NCI-H460 (cell line): ENCODE measurements at regions not wholly inside any gene's neighbourhood (a gene's known extent, or its start where the extent isn't known, plus 50 kb on each side); places are given as distances from the start of the nearest gene placed in this dataset.

Experiments used
- DNase-seq: peaks from one replicate; pipeline ENCODE4 v3.0.0-alpha.2; 2016; ENCODE audit warnings: low read depth; ENCODE audit errors: extremely low read depth

DNA sequence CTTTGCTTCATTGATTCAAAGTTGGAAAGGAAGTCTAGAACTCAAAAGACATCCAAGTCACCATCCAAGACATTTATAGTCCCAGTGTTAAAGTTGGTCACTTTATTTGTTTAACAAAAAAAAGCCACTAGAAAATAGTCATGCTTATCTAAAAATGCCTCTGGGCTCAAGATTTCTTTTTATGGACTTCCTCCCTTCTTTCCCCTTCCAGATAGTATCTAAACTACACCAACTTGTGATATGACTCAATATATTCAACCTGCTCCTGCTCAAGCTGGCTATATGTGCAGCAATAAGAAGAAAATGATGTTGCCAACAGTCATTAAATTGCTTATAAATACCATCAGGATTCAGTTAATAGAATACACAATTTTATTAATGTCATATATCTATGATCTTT lies 1177.1 kb downstream of the FLRT2 start:
- DNase-seq: peak; percentile 35

DNA sequence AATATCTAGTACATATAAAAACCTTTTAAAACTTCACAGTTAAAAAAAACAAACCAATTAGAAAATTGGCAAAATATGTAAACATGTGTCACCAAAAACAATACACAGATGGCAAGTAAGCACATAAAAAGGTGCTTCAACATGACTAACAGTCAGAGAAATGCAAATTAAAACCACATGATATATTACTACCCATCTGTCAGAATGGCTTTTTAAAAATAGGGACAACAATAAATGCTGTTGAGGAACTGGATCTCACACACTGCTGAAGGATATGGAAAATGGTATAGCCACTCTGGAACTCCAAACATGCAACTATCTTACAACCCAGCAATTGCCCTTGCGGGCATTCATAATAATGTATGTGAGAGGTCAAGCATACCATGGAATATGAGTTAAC lies 1153.6 kb downstream of the FLRT2 start:
- DNase-seq: no peak

- DNase-seq: no peak
Observed at GRCh38 chr14:86675059-86675458, 1145.1 kb downstream of the FLRT2 start.

- DNase-seq: no peak
Observed at GRCh38 chr14:86673523-86673969, 1143.6 kb downstream of the FLRT2 start.

DNA sequence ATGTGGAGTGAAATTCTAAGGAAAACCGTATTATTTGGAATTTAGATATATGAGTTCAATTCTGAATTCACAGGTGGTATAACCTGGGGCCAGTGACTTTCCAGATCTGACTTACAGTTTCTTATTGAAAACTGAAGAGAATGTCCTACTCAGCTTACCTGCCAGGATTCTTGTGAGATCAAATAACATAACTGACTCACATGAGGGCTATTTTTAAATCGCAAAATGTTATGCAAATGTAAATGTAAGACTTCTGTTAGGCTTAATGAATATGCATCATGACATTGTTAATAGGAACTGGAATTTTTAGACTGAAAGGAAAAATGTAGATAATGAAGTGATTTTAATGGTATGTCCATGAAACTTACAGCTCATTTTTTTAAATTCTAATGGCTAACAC lies 1142.1 kb downstream of the FLRT2 start:
- DNase-seq: no peak

DNA sequence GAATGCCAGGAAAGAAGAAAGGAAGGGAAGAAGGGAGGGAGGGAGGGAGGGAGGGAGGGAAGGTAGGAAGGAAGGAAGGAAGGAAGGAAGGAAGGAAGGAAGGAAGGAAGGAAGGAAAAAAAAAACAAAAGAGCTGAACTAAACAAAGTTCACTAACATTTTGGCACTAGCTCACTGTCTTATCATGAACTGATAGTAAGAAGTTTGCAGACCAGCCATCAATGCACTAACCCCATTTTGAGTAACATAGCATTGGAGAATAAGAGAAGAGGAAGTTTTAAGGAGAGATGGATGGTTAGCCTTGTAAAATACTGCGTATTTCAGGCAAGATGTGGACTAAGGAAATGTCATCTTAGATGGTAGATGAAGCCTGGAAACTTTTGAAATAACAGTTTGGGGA lies 1136.0 kb downstream of the FLRT2 start:
- DNase-seq: no peak

DNA sequence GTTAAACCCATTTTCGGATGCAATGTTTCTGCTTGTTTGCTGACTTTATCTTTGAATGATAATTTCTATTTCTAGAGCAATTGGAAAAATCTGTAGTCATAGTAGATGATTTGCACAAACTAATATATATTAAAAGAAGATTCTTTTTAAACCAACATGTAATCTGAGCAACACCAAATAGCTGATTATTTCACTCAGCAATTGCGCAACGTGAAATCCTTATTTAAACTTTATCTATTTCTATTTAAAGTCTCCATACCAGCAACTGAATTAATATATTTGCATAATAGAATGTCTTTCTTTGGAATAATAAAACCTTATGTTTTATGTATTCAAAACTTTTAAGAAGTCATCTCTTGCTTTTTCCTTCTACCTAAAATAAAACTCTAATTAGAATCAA lies 1132.4 kb downstream of the FLRT2 start:
- DNase-seq: no peak

DNA sequence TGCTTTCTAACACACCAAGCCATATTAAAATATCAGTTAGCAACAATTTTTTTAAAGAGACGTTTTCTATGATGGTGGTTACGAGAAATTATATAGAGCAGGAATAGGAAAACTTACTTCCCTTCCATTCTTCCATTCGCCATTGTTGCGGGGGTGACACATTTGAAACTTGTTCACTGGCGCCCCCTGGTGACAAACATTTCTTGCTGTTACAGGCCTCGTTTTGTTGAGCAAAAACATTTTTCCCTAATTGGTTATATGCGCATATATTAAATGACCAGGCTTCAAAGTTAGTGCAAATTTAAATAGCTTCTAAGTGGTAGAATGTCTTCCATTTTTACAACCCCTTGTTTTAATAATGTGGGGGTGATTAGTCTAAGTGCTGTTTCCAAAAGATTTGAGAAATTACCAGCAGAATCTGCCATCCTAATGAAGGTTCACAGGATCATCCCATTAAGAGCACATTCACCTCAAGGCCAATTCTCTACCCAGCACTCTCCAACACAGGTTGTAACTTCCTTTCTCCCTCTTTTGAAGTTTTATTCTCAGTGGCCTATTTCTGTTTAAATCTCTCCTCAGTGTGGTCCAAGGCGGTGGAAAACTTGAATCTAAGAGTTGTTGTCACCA lies 1124.7 kb downstream of the FLRT2 start:
- DNase-seq: peak; percentile 52

- no peak for DNase-seq
Observed at GRCh38 chr14:86652526-86652925, 1122.6 kb downstream of the FLRT2 start.

- DNase-seq: no peak
Observed at GRCh38 chr14:86646696-86647690, 1117.0 kb downstream of the FLRT2 start.

DNA sequence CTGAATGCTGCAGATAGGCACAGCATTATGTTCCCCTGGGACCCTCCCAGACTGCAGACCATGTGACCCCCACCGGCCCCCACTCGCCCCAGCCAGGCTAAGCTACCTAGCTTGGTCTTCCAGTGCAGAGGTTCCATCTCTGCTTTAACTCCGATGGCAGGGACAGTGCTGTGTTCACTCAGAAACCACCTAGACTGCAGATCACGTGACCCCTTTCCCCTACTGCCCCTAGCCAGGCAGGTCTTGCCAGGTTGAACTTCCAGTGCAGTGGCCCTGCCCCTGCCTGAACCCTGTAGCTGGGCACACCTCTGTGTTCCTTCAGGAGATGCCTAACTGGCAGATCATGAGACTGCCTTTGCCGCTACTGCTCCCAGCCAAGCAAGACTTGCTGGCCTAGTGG lies 1116.2 kb downstream of the FLRT2 start:
- no peak for DNase-seq

DNA sequence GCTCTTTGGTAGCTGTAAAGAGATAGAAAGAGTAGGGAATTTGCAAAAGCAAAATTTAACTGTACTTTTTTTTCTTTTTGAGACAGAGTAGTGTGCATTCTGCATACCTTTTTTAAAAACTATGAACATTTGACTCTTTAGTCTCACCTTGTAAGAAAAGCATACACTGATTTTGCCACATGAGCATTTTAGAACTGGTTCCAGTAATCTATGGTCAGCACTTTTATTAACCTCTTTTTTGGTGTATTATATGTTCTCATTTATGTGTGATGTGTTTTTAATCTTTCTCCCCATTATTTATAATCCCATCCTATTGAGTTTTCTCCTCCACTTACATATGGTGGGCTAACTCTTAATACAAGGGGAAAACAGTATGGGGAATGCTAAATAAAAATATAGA lies 1111.4 kb downstream of the FLRT2 start:
- DNase-seq: no peak

DNA sequence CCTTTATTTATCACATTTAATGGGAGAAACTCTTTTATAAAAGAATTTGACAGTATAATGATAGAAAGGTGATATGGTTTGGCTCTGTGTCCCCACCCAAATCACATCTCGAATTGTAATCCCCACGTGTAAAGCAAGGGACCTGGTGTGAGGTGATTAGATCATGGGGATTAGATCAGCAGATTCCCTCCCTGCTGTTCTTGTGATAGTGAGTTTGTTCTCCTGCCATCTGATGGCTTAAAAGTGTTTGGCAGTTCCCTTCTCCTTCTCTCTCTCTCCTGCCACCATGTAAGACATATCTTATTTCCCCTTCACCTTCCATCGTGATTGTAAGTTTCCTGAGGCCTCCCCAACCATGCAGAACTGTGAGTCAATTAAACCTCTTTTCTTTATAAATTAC lies 1110.3 kb downstream of the FLRT2 start:
- no peak for DNase-seq

GRCh38 chr14:86639666-86640065 lies 1109.7 kb downstream of the FLRT2 start:
- DNase-seq: no peak

DNA sequence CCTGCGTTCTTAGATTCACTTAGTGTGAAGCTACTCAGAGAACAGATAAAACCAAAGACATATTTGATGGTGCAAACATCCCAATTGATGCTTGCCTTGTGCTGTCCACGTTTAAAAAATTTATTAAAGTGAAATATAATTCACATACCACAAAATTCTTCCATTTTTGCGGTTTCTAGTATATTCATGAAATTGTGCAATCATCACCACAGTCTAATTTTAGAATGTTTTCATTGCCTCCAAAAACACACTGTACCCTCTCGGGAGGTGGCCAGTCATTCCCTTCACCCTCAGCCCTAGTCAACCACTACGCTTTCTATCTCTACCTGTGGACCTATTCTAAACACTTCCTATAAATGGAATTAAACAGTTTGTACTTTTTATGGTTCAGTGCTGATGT lies 1109.2 kb downstream of the FLRT2 start:
- DNase-seq: no peak

DNA sequence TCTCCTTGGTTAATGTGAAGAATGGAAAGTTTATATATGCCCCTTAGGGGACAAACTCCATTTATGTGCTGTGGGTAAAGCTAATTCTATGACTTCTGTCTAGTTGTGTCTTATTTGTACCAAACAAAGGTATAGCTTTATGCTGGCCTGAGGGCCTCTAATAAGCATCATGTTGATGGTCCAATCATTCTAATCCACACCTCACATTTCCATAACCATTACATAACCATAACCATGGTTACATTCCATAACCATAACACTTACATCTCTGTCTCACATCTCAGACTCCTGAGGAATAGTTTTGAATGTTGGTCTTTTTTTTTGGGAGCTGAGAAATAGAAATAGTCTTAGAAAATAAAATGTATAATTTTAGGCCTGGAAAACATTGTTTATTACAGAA lies 1097.1 kb downstream of the FLRT2 start:
- no peak for DNase-seq

DNA sequence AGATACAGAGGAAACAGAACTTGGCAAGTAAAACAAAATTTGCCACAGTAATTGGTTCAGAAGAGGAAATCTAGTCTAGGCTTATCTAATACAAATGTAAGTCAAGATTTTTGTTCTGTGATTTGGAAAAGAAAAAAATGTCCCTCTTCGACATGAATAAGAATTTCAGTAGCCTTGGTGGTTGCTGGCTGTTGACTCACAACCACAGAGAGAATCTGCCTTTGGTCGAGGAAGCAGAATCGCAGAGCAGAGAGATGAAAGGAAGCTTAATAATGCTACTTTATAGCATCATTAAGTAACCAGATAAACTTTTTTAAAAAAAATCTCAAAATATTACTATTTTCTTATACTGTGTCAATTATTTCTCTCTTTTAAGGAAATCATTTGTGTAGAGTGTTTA lies 1096.6 kb downstream of the FLRT2 start:
- DNase-seq: no peak

- no peak for DNase-seq
Observed at GRCh38 chr14:86625637-86626036, 1095.7 kb downstream of the FLRT2 start.

DNA sequence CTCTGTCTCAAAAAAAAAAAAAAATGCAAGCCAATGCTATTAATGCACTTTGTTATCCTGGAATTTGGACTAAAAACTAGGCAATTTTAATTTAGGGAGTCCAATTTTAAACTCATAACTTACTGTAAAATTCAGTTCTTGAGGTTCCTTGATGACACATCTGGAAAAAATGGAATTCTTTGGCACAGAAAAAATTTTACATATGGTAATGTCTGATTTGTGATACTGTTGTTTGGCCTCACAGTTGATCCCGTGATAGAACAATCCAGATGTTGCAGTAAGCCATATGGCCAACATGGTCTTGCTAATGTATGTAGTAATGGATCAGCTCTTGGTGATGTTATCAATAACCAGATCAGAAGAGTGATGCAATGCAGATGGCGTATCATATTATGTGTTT lies 1089.8 kb downstream of the FLRT2 start:
- no peak for DNase-seq

GRCh38 chr14:86613786-86614185 lies 1083.8 kb downstream of the FLRT2 start:
- DNase-seq: no peak

DNA sequence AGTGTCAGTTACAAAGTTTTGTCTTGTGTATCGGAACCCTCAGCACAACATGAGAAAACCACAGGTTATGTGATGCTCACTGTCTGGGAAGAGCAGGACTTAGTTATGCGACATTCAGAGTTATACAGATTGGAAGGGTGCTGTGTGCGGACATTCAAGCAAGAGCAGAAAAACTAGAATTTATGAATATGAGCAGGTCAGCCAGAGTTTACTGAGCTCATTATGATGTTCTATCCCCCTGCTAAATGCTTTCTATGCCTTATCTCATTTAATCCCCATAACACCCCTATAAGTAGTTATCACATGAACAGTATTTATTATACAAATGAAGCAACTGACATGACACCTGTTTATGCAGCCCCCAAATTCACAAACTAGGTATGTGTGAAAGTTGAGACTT lies 1083.2 kb downstream of the FLRT2 start:
- no peak for DNase-seq

- no peak for DNase-seq
Observed at GRCh38 chr14:86604561-86604960, 1074.6 kb downstream of the FLRT2 start.
